Ovary (tissue), 7 donors: ENCODE measurements at regions not wholly inside any gene's neighbourhood (a gene's known extent, or its start where the extent isn't known, plus 50 kb on each side); places are given as distances from the start of the nearest gene placed in this dataset.

Source experiments
- DNase-seq, 5 donors: peaks; one replicate each; pipeline ENCODE4 v3.0.0-alpha.2; 2019 to 2020
- H3K27ac ChIP-seq, 2 donors: fragments of 200-600 bp; one replicate each; pipeline versions ENCODE4 v1.5.1 to v1.8.0; 2019 to 2022
- H3K27me3 ChIP-seq: fragments of 200-600 bp; one replicate; pipeline ENCODE4 v1.8.0; 2022
- H3K36me3 ChIP-seq: fragments of 200-600 bp; sonication (generic); one replicate; pipeline ENCODE4 v1.5.1; 2019
- H3K4me1 ChIP-seq: one replicate; pipeline ENCODE4 v1.8.1; 2013; ENCODE audit warnings: mild to moderate bottlenecking, moderate library complexity; ENCODE audit not compliant: insufficient read depth
- H3K4me3 ChIP-seq: fragments of 200-600 bp; sonication (generic); one replicate; pipeline ENCODE4 v1.5.1; 2017
- H3K9me3 ChIP-seq, 2 donors: fragments of 200-600 bp in 1 of 2; sonication (generic) in 1 of 2; one replicate each; pipeline versions ENCODE4 v1.5.1 to v1.8.1; 2013 to 2019; ENCODE audit warnings: mild to moderate bottlenecking in 1 of 2, moderate library complexity in 1 of 2
- CTCF ChIP-seq, 3 donors: fragments of 450-650 bp in 2 of 3; fragments of 200-600 bp in 1 of 3; IDR thresholded peaks; one replicate each; pipeline versions ENCODE4 v1.5.1 to v1.8.0; 2016 to 2022; ENCODE audit warnings: antibody characterized with exemption in 3 of 3, mild to moderate bottlenecking in 1 of 3
- EP300 ChIP-seq: sonication (generic); formaldehyde crosslinking; IDR thresholded peaks from one replicate; pipeline ENCODE4 v1.6.1; 2017; ENCODE audit warnings: antibody characterized with exemption
- POLR2A ChIP-seq: fragments of 450-650 bp; IDR thresholded peaks from one replicate; pipeline ENCODE4 v1.6.1; 2017; ENCODE audit warnings: antibody characterized with exemption, mild to moderate bottlenecking, moderate library complexity
- WGBS, 3 donors: extraction: QIAGEN DNeasy Blood & Tissue Kit in 1 of 3; methylation state at CpG; one replicate each; pipeline versions ENCODE4 v1.1.5 to v1.1.7; 2013 to 2017; 5-methylcytosine and 5-hydroxymethylcytosine counted together
- intact Hi-C, 4 donors: fragments of 100-400 bp; cut with DNase I; formaldehyde crosslinking; loops; one replicate each; pipeline versions ENCODE4 v1.11.0 to v1.15.1; 2022 to 2023
- donor health status: DM: no; HTN: no; CAD: no; lungs with moderate emphysema.
- donor health status: DM: no; HTN: no; CAD: no.
- donor health status: Bipolar disorder and iron deficiency.
- donor health status: DM: no; HTN: no; CAD: no.
- donor health status: DM: yes; HTN: yes; CAD: no.

GRCh38 chr1:232511172-232511571, 118.8 kb downstream of the SIPA1L2 start:
- Histone ChIP-seq H3K36me3 (no peaks in the 10 kb centered on the region), H3K27me3 (no peaks in the 10 kb centered on the region), H3K4me3 (no peak overlapping the region), H3K27ac (no peak overlapping the region), H3K9me3 (no peaks in the 10 kb centered on the region), H3K4me1 (no peaks in the 10 kb centered on the region)
- TF ChIP-seq EP300 (no peak), CTCF (IDR thresholded peaks at IDR 0.05) (no peak), POLR2A (no peak)
- intact Hi-C loops = no loop called here
- 90 to 96% (median 95%) methylated on average over 1 of the region's 1 CpG for WGBS, 3 donors
- no peak for DNase-seq

GRCh38 chr1:232510367-232511110, 119.4 kb downstream of the SIPA1L2 start:
- Histone ChIP-seq H3K4me1 (no peaks in the 10 kb centered on the region), H3K36me3 (no peaks in the 10 kb centered on the region), H3K27ac (no peak overlapping the region), H3K27me3 (no peaks in the 10 kb centered on the region), H3K4me3 (no peak overlapping the region), H3K9me3 (no peaks in the 10 kb centered on the region)
- intact Hi-C loops = no loop called here
- DNase-seq = no peak
- TF ChIP-seq EP300 = no peak
- WGBS, 3 donors = 81 to 86% (median 83%) methylated on average over 6 of the region's 6 CpGs

- H3K9me3 ChIP-seq = no peaks in the 10 kb centered on the region
- H3K27me3 ChIP-seq = no peaks in the 10 kb centered on the region
- no peaks in the 10 kb centered on the region for H3K4me1 ChIP-seq
- no peak overlapping the region for H3K4me3 ChIP-seq
- no peak overlapping the region for H3K27ac ChIP-seq
- WGBS, 3 donors = 70 to 75% (median 71%) methylated on average over 7 of the region's 7 CpGs
- TF ChIP-seq CTCF (IDR thresholded peaks at IDR 0.05) (no peak), EP300 (no peak), POLR2A (no peak)
- DNase-seq = no peak
- no peaks in the 10 kb centered on the region for H3K36me3 ChIP-seq
- intact Hi-C loops = no loop called here
Measured at GRCh38 chr1:232509570-232509969, 120.4 kb downstream of the SIPA1L2 start.

GRCh38 chr1:232508130-232508701, 121.7 kb downstream of the SIPA1L2 start:
- no peaks in the 10 kb centered on the region for H3K4me1 ChIP-seq
- WGBS, 3 donors = 81 to 85% (median 82%) methylated on average over 9 of the region's 9 CpGs
- no peak overlapping the region for H3K4me3 ChIP-seq
- TF ChIP-seq CTCF (IDR thresholded peaks at IDR 0.05) (no peak), EP300 (no peak), POLR2A (no peak)
- no peak for DNase-seq
- no peaks in the 10 kb centered on the region for H3K27me3 ChIP-seq
- intact Hi-C loops = no loop called here
- no peaks in the 10 kb centered on the region for H3K9me3 ChIP-seq
- no peak overlapping the region for H3K27ac ChIP-seq
- H3K36me3 ChIP-seq = no peaks in the 10 kb centered on the region

- no peaks in the 10 kb centered on the region for H3K9me3 ChIP-seq
- WGBS, 3 donors = 92 to 93% (median 92%) methylated on average over 2 of the region's 2 CpGs
- H3K27ac ChIP-seq = no peak overlapping the region
- no peak for DNase-seq
- TF ChIP-seq POLR2A = no peak
- no peak for TF ChIP-seq CTCF (IDR thresholded peaks at IDR 0.05)
- no peak for TF ChIP-seq EP300
- no peaks in the 10 kb centered on the region for H3K27me3 ChIP-seq
- intact Hi-C loops = no loop called here
- H3K4me1 ChIP-seq = no peaks in the 10 kb centered on the region
- no peak overlapping the region for H3K4me3 ChIP-seq
- H3K36me3 ChIP-seq = no peaks in the 10 kb centered on the region
Measured at GRCh38 chr1:232507571-232507970, 122.4 kb downstream of the SIPA1L2 start.
